GM18519 (cell line): ENCODE measurements at regions not wholly inside any gene's neighbourhood (a gene's known extent, or its start where the extent isn't known, plus 50 kb on each side); places are given as distances from the start of the nearest gene placed in this dataset.
"Not testable (repeated sequence)": the region's sequence is repeated elsewhere in the genome, so short reads cannot be mapped to it uniquely, and the experiment has no call there.

Source experiments
- ATAC-seq: cut with Tn5 transposase; IDR thresholded peaks from one replicate; pipeline ENCODE4 v1.9.1; 2021; ENCODE audit warnings: mild to moderate bottlenecking, moderate library complexity; ENCODE audit not compliant: unreplicated experiment, low FRiP score

DNA sequence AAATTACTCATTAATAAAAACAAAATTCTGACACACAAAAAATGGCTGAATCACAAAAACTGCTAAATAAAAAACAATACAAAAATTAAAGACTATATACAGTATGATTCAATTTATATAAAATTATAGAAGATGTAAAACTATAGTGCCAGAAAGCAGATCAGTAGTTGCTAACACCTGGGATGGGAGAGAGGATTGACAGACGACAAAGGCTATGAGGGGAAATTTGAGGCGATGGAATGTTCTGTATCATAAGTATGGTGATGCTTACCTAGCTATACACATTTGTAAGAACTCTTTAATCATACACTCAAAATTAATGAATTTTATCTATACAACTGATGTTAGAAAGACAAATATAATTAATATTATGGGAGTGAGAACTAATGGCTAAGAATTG lies 247.9 kb upstream of the GJE1 start:
- ATAC-seq: no peak

GRCh38 chr6:141878686-141879085 lies 254.0 kb upstream of the GJE1 start:
- ATAC-seq: no peak

DNA sequence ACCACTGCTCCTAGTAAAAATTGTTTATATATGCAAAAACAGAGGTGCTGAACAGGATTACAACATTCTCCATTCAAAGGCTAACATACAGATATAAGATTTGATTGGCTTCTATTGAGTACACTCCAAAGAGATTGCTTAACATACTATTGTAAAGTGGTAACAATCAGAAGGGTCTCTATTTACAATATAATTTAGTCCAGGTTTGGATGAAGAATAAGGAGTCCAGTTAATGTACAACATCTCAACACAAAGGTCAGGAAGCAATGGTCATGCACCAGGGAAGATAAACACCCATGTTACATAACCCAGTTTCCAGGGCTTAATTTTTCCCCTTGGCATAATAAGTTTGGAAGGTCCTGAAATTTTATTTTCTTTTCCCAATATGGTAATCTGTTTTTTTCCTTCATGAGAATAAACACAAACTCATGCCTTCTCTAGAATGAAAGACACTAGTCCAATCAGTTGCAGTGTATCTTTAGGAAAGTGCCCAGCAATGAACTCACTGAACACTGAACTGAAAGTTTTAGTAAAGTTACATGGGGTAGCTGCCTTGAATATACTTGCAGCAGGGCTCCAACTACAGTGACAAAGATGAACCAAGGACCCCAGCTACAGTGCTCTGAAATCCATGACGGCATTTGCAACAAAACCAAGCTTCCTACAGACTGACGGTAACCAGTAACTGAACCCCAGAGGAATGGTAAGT lies 255.3 kb upstream of the GJE1 start:
- ATAC-seq: no peak

DNA sequence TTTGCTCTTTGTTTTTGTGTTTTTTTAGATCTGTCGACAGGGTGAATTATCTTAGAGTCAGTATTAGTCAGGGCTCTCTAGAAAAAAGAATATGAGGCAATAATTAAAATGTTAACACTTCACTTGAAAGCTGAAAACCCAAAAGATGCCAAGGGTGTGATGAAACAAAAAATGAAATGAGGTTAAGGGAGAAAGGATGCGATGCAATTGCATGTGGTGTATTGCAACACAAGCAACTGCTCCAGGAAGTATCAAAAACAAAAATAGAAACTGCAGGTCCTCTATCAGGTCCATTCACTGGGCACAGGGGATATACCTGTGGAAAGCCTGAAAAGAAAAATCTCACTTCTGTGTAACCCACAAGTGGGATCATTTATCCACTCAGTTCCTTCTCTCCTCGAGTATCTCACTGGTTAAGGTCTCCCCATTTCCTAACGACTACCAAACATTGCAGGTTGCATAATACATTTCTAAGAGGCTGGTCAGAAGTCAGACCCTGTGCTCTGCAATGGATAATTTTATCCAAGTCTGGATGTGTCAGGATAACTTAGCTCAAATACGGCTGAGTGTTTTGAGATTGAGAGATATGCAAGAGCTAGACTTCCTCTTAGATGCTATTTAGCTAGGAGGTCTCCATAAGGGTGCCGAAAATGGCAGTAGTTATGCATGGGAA lies 257.7 kb upstream of the GJE1 start:
- no peak for ATAC-seq

DNA sequence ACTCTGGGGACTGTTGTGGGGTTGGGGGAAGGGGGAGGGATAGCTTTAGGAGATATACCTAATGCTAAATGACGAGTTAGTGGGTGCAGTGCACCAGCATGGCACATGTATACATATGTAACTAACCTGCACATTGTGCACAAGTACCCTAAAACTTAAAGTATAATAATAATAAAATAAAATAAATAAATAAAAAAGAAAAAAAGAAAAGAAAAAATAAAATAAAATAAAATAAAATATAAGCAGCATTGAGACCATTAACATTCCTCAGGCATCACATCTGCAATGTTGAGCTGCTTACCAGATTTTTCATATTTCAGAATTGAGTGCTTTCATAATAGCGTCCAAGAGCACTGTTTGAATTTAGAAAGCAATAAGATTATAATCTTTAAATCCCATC lies 263.2 kb upstream of the GJE1 start:
- not testable (repeated sequence) for ATAC-seq

GRCh38 chr6:141867767-141868166 lies 265.0 kb upstream of the GJE1 start:
- no peak for ATAC-seq

GRCh38 chr6:141866731-141867497 lies 265.8 kb upstream of the GJE1 start:
- no peak for ATAC-seq

DNA sequence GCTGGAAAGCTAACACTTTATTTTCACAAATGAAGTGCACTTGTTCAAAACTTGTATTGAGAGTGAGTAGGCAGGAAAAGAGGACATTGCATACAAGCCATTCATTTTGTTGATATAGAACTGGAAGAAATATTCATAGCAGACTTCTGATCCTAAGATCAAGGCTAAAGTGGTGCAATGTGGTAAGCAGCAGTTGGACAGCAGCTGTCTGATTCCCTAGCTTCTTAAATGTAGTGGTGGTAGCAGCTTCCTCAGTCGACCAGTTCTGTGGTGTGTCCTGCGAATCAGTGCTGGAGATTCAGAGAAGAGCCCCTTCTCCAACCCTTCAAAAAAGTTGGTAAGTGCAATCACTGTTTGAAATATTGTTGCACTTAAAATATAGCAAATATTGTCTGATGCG lies 281.7 kb upstream of the GJE1 start:
- no peak for ATAC-seq

DNA sequence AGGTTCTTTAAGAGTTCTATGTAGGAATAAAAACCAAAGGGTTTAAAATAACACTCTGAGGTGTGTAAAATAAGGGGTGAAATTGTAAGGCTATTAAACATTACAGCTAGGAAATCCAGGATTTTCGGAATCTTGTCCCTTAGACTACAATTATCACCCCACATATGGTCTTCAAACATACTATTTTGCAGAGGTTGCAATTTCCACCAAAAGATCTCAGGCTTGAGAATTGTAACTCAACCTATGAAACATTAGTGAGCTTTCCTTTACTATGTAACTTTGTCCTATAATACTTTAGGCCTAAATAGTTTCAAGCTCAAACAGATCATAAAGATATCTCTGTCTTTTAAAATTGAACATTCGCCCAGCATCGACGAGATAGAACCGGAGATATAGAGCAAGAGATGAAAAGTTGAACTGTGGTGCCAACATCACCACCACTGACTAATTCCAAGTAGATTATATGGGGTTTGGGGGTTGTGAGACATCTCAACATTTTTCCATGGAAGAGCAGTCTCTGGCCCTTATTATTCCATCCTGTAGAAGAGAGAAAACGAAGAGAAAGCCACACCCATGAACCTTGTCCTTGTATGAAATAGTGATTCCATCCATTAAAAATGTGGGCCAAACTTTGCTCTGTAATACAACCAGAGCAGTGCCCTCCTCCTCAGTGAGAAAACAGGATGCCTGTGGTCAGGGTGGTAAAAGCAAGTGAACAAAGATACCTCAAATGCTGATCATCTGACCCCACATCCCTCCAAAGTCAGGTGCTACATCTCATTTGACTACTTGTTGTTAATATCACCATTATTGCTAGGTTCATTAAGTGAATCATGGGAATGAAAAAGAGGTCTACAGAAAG lies 284.5 kb upstream of the GJE1 start:
- no peak for ATAC-seq

DNA sequence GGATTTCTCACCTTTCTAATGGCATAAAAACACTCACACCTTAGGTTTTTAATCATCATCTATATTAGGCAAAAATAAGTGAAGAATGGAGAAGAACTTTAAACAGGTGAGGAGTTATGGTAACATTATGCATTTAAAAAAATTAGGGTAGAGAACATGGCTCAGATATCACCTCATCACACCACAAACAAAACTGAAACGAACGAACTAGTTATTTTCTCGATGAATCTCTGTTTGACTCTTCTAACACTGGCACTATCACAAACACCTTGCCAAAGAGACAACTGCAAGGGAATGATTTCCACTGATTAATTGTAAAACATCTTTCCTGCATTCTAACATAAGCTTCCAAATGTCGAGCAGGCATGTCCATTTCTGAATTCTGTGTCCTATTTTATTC lies 286.1 kb upstream of the GJE1 start:
- no peak for ATAC-seq

DNA sequence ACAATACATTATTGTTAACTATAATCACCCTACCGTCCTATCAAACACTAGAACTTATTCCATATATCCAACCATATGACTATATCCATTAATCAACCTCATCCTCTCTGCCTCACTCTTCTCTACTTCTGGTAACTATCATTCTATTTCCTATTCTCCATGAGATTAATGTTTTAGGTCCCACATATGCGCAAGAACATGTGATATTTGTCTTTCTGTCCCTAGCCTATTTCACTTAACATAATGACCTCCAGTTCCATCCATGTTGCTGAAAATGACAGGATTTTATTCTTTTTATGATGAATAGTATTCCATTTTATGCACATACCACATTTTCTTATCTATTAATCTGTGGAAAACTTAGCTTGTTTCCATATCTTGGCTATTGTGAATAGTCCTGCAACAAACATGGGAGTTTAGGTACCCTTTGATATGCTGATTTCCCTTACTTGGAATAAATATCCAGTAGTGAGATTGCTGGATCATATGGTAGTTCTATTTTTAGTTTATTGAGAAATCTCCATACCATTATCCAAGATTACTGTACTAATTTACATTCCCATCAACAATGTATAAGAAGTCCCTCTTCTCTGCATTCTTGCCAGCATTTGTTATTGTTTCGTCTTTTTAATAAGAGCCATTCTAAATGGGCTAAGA lies 289.4 kb upstream of the GJE1 start:
- ATAC-seq: no peak

GRCh38 chr6:141833001-141833655 lies 299.6 kb upstream of the GJE1 start:
- ATAC-seq: no peak

DNA sequence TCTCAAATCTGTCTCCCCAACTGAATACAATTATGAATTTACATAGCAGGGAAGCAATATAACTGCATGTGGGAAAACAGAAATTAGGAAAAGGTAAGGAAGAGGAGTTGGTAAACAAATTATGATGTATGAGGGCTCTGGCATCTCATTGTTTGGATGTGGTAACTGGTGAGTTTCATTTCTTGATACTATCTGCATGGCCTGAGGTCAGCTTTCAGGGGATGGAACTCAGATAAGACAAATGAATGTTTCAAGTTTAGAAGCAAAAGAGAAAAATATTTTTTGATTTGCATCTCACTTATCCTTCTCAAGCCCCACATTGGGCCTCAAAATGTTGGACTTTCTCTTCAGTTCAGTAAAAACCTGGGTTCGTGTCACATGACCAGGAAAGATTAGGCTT lies 302.2 kb upstream of the GJE1 start:
- ATAC-seq: no peak

GRCh38 chr6:141829566-141830360 lies 303.0 kb upstream of the GJE1 start:
- no peak for ATAC-seq

DNA sequence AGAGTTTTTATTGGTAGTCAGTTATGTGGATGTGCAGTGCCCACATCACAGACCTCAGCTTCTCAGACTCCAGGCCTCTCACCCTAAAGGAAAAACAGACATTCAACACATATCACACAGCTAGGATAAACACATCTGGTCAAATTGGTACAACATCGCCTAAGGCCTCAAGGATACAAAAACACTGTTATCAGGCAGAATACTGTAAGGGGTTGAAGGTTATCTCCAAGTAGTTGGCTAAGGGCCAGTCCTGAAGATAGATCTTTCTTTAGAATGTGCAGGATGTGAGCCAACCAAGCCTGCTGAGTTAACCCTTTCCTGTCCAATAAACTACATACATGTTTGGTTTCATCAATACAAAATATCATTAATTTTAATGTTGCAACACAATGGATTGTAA lies 308.4 kb upstream of the GJE1 start:
- no peak for ATAC-seq

GRCh38 chr6:141815039-141815438 lies 317.7 kb upstream of the GJE1 start:
- ATAC-seq: not testable (repeated sequence)

DNA sequence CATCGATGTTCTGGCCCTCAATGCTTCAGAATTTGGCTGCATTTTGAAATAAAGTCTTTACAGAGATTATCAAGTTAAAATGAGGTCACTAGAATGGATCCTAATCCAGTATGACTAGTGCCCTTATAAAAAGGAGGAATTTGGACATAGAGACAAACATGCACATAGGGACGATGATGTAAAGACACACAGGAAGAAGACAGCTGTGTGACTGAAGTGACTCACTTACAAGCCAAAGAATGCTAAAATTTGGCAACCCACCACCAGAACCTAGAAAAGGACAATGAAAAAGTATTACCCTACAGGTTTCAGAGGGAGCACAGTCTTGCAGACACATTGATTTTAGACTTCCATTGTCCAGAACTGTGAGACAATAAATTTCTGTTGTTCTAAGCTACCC lies 322.8 kb upstream of the GJE1 start:
- ATAC-seq: no peak

- ATAC-seq: no peak
Observed at GRCh38 chr6:141808662-141809061, 324.1 kb upstream of the GJE1 start.

DNA sequence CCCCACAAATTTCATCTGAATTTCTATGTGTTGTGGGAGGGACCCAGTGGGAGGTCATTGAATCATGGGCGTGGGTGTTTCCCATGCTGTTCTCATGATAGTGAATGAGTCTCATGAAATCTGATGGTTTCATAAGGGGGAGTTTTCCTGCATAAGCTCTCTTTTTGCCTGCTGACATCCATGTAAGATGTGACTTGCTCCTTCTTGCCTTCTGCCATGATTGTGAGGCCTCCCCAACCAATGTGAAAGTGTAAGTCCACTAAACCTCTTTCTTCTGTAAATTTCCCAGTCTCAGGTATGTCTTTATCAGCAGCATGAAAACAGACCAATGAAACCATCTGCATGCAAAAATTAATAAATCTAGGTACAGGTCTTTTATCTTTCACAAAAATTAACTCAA lies 331.8 kb upstream of the GJE1 start:
- not testable (repeated sequence) for ATAC-seq
